ENCODE measurements at regions not wholly inside any gene's neighbourhood (a gene's known extent, or its start where the extent isn't known, plus 50 kb on each side); places are given as distances from the start of the nearest gene placed in this dataset.

DNA sequence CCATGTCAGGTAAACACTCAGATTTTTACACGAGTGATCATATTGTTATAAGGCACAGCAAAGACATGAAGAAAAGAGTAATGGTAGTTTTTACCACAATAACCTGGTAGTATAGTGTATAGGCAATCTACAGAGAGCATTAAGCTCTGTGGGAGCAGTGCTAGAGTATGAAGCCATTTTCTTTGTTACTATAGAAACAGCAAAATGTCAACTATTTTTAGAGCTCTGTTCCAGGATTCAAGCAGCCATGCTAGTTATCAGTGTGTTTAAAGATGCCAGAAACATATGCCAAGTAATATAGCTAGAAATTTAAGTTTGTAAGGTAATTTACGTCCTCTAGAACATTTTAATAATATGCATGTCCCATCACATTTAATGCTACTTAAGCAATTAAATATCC, 77.6 kb upstream of the RGS18 start:
- TF ChIP-seq, protein P1, sequence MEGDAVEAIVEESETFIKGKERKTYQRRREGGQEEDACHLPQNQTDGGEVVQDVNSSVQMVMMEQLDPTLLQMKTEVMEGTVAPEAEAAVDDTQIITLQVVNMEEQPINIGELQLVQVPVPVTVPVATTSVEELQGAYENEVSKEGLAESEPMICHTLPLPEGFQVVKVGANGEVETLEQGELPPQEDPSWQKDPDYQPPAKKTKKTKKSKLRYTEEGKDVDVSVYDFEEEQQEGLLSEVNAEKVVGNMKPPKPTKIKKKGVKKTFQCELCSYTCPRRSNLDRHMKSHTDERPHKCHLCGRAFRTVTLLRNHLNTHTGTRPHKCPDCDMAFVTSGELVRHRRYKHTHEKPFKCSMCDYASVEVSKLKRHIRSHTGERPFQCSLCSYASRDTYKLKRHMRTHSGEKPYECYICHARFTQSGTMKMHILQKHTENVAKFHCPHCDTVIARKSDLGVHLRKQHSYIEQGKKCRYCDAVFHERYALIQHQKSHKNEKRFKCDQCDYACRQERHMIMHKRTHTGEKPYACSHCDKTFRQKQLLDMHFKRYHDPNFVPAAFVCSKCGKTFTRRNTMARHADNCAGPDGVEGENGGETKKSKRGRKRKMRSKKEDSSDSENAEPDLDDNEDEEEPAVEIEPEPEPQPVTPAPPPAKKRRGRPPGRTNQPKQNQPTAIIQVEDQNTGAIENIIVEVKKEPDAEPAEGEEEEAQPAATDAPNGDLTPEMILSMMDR (conservative IDR thresholded peaks at IDR 0.05 in 1 of 2, IDR thresholded peaks at IDR 0.05 in 1 of 2; ENCODE audit: extremely low read depth in 1 of 2, insufficient read depth in 1 of 2, low read depth in 1 of 2, low read length in 2 of 2), result no peak
- TF ChIP-seq EZH2 (IDR thresholded peaks at IDR 0.05; ENCODE audit: borderline replicate concordance, low read length), result no peak

Data from mammary epithelial cell (primary cell).